Stimulated activated memory B cell treated with anti-CD40 and anti-IgM and Interleukin-4, amounts not matched to agents 10 μg/mL and 1 μg/mL and 100 μg/mL, for 72 hours (primary cell): ENCODE measurements at regions not wholly inside any gene's neighbourhood (a gene's known extent, or its start where the extent isn't known, plus 50 kb on each side); places are given as distances from the start of the nearest gene placed in this dataset.
"Not testable (repeated sequence)": the region's sequence is repeated elsewhere in the genome, so short reads cannot be mapped to it uniquely, and the experiment has no call there.

Source experiments
- ATAC-seq: fragments of 150-1000 bp; cut with Tn5 transposase; 2 replicates; pipeline ENCODE4 v1.10.0; 2021
- H3K27ac Mint-ChIP-seq: one replicate; pipeline ENCODE4 v1.8.0; 2022; ENCODE audit warnings: mild to moderate bottlenecking, mixed read lengths
- H3K27me3 Mint-ChIP-seq: one replicate; pipeline ENCODE4 v1.8.0; 2022; ENCODE audit warnings: mixed read lengths
- H3K36me3 Mint-ChIP-seq: one replicate; pipeline ENCODE4 v1.8.0; 2022; ENCODE audit warnings: mixed read lengths
- H3K4me1 Mint-ChIP-seq: one replicate; pipeline ENCODE4 v1.8.0; 2022; ENCODE audit warnings: mixed read lengths
- H3K4me3 Mint-ChIP-seq: one replicate; pipeline ENCODE4 v1.8.0; 2022; ENCODE audit warnings: mild to moderate bottlenecking, moderate library complexity, mixed read lengths
- H3K9me3 Mint-ChIP-seq: one replicate; pipeline ENCODE4 v1.8.0; 2022; ENCODE audit warnings: mixed read lengths

GRCh38 chr5:119694284-119694683 is 64.9 kb downstream of the FAM170A start:
- Mint-ChIP-seq H3K27me3 (no peaks in the 10 kb centered on the region), H3K9me3 (peaks cover 22% of the 10 kb centered on the region), H3K27ac (no peak overlapping the region), H3K4me1 (no peaks in the 10 kb centered on the region), H3K4me3 (no peak overlapping the region), H3K36me3 (no peaks in the 10 kb centered on the region)
- ATAC-seq: no peak

- Mint-ChIP-seq H3K36me3 (no peaks in the 10 kb centered on the region), H3K4me3 (no peak overlapping the region), H3K27ac (no peak overlapping the region), H3K27me3 (peaks cover 61% of the 10 kb centered on the region), H3K4me1 (no peaks in the 10 kb centered on the region), H3K9me3 (peaks cover 7% of the 10 kb centered on the region)
- ATAC-seq: no peak
Observed at GRCh38 chr5:119706049-119706448, 76.7 kb downstream of the FAM170A start.

GRCh38 chr5:119708076-119708790 is 78.9 kb downstream of the FAM170A start:
- Mint-ChIP-seq H3K4me3 (no peak overlapping the region), H3K27ac (no peak overlapping the region), H3K9me3 (peaks cover 3% of the 10 kb centered on the region), H3K36me3 (no peaks in the 10 kb centered on the region), H3K4me1 (no peaks in the 10 kb centered on the region), H3K27me3 (peaks cover 47% of the 10 kb centered on the region)
- peak; percentile 48 for ATAC-seq

GRCh38 chr5:119721775-119722174 is 92.4 kb downstream of the FAM170A start:
- Mint-ChIP-seq H3K4me1 (no peaks in the 10 kb centered on the region), H3K27ac (no peak overlapping the region), H3K27me3 (no peaks in the 10 kb centered on the region), H3K9me3 (peaks cover 8% of the 10 kb centered on the region), H3K36me3 (peaks cover 5% of the 10 kb centered on the region), H3K4me3 (no peak overlapping the region)
- no peak for ATAC-seq

- not testable (repeated sequence) for ATAC-seq
- H3K9me3 Mint-ChIP-seq: peaks cover 11% of the 10 kb centered on the region
Observed at GRCh38 chr5:119725291-119725690, 95.9 kb downstream of the FAM170A start.

GRCh38 chr5:119726544-119726943 is 97.2 kb downstream of the FAM170A start:
- no peaks in the 10 kb centered on the region for H3K27me3 Mint-ChIP-seq
- no peaks in the 10 kb centered on the region for H3K4me1 Mint-ChIP-seq
- peaks cover 6% of the 10 kb centered on the region for H3K36me3 Mint-ChIP-seq
- H3K27ac Mint-ChIP-seq: no peak overlapping the region
- no peak for ATAC-seq
- H3K9me3 Mint-ChIP-seq: peaks cover 11% of the 10 kb centered on the region
- H3K4me3 Mint-ChIP-seq: no peak overlapping the region

More at GRCh38 chr5:119725291-119725690, 95.9 kb downstream of the FAM170A start:
- H3K27me3 Mint-ChIP-seq, H3K4me3 Mint-ChIP-seq, H3K36me3 Mint-ChIP-seq, H3K27ac Mint-ChIP-seq, H3K4me1 Mint-ChIP-seq: not testable (repeated sequence)

GRCh38 chr5:119740225-119740624 is 110.9 kb downstream of the FAM170A start:
- ATAC-seq: no peak
- no peaks in the 10 kb centered on the region for H3K9me3 Mint-ChIP-seq
- no peaks in the 10 kb centered on the region for H3K27me3 Mint-ChIP-seq
- H3K4me1 Mint-ChIP-seq: no peaks in the 10 kb centered on the region
- no peaks in the 10 kb centered on the region for H3K36me3 Mint-ChIP-seq
- H3K4me3 Mint-ChIP-seq: no peak overlapping the region
- H3K27ac Mint-ChIP-seq: no peak overlapping the region

- Mint-ChIP-seq H3K36me3 (no peaks in the 10 kb centered on the region), H3K27me3 (no peaks in the 10 kb centered on the region), H3K27ac (no peak overlapping the region), H3K9me3 (no peaks in the 10 kb centered on the region), H3K4me3 (no peak overlapping the region), H3K4me1 (no peaks in the 10 kb centered on the region)
- no peak for ATAC-seq
Observed at GRCh38 chr5:119741691-119742090, 112.3 kb downstream of the FAM170A start.

DNA sequence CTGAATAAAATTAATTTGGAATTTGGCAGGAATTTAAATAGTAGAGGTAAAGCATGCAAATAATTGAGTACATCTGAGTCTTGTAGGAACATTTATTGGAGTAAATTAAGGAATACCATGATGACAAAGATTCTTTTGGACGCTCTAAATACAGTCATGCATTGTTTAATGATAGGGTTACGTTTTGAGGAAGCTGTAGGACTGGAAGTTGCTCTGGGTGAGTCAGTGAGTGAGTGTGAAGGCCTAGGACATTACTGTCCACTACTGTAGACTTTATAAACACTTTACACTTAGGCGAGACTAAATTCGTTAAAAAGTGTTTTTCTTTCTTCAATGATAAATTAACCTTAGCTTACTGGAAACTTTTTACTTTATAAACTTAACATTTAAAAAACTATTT is 113.0 kb downstream of the FAM170A start:
- H3K4me1 Mint-ChIP-seq: no peaks in the 10 kb centered on the region
- no peak for ATAC-seq
- no peaks in the 10 kb centered on the region for H3K9me3 Mint-ChIP-seq
- H3K27me3 Mint-ChIP-seq: no peaks in the 10 kb centered on the region
- H3K4me3 Mint-ChIP-seq: no peak overlapping the region
- H3K27ac Mint-ChIP-seq: no peak overlapping the region
- no peaks in the 10 kb centered on the region for H3K36me3 Mint-ChIP-seq

DNA sequence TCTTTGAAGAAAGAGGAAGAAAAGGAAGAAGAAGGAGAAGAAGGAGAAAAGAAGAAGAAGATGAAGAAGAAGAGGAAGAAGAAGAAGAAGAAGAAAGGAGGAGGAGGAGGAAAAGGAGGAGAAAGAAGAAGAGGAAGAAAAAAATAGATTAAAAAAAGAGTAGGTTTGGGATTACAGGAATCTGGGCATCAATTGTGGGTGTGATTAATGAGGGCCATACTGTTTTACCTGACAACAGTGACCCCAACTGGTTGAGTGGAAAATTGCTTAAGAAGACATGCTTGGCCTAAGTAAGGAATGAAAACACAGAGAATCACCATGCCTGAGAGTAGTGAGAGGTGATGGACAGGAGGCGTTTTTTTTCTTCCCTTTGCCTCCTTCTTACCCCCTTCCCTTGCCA is 114.6 kb downstream of the FAM170A start:
- H3K27ac Mint-ChIP-seq: no peak overlapping the region
- no peak overlapping the region for H3K4me3 Mint-ChIP-seq
- H3K9me3 Mint-ChIP-seq: no peaks in the 10 kb centered on the region
- H3K27me3 Mint-ChIP-seq: no peaks in the 10 kb centered on the region
- H3K4me1 Mint-ChIP-seq: no peaks in the 10 kb centered on the region
- peak; percentile 52 for ATAC-seq
- H3K36me3 Mint-ChIP-seq: no peaks in the 10 kb centered on the region

- ATAC-seq: no peak
Observed at GRCh38 chr5:119745976-119746375, 116.6 kb downstream of the FAM170A start.

DNA sequence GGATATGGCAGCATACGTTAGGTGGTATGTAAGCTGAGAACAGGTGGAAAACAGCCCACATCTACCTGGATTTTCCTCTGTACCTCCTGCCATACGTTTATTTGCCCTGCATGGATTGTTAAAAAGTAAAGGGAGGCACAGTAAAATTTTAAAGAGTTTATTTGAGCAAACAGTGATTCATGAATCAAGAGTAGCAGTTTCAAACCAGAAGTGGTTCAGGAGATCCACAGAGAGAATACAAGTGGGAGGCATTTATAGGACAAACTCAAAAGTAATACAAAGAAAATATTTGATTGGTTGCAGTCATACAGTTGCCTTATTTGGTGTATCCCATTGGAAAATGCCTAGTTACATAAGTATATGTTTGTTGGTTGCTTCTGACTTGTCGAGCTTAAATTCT is 117.6 kb downstream of the FAM170A start:
- no peak for ATAC-seq
- no peaks in the 10 kb centered on the region for H3K27me3 Mint-ChIP-seq
- no peak overlapping the region for H3K4me3 Mint-ChIP-seq
- no peaks in the 10 kb centered on the region for H3K9me3 Mint-ChIP-seq
- no peak overlapping the region for H3K27ac Mint-ChIP-seq
- no peaks in the 10 kb centered on the region for H3K4me1 Mint-ChIP-seq
- H3K36me3 Mint-ChIP-seq: no peaks in the 10 kb centered on the region

More at GRCh38 chr5:119745976-119746375, 116.6 kb downstream of the FAM170A start:
- H3K4me1 Mint-ChIP-seq: no peaks in the 10 kb centered on the region
- H3K4me3 Mint-ChIP-seq: no peak overlapping the region
- no peaks in the 10 kb centered on the region for H3K36me3 Mint-ChIP-seq
- no peaks in the 10 kb centered on the region for H3K9me3 Mint-ChIP-seq
- H3K27ac Mint-ChIP-seq: no peak overlapping the region
- H3K27me3 Mint-ChIP-seq: no peaks in the 10 kb centered on the region

DNA sequence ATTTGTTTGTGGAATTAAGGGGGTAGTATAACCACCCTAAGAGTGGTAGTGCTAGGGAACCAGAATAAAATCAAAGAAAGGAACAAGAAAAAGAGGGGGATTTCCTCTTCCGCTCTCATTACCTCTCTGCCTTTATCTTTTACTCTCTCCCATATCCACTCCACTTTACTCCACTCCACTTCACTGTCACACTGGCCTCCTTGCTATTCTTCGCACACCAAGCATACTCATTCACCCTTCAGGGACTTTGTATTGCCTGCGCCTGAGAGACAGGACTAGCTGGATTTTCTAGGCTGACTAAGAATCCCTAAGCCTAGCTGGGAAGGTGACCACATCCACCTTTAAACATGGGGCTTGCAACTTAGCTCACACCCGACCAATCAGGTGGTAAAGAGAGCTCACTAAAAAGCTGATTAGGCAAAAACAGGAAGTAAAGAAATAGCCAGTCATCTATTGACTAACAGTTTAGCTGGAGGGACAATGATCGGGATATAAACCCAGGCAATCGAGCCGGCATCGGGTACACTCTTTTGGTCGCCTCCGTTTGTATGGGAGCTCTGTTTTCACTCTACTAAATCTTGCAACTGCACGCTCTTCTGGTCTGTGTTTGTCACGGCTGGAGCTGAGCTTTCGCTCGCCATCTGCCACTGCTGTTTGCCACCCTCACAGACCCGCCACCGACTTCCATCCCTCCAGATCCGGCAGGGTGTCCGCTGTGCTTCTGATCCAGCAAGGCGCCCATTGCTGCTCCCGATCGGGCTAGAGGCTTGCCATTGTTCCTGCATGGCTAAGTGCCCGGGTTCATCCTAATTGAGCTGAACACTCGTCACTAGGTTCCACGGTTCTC is 121.8 kb downstream of the FAM170A start:
- H3K27ac Mint-ChIP-seq: no peak overlapping the region
- H3K9me3 Mint-ChIP-seq: no peaks in the 10 kb centered on the region
- H3K36me3 Mint-ChIP-seq: no peaks in the 10 kb centered on the region
- H3K4me1 Mint-ChIP-seq: no peaks in the 10 kb centered on the region
- no peaks in the 10 kb centered on the region for H3K27me3 Mint-ChIP-seq
- H3K4me3 Mint-ChIP-seq: no peak overlapping the region
- ATAC-seq: no peak

DNA sequence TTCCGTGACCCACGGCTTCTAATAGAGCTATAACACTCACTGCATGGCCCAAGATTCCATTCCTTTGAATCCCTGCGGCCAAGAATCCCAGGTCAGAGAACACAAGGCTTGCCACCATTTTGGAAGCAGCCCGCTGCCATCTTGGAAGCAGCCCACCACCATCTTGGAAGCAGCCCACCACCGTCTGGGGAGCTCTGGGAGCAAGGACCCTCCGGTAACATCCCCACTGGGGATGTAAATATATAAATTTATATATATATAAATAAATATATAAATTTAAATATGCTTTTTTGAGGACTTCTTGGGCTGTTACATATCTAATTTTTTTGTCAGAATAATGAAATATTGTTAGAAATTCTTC is 122.4 kb downstream of the FAM170A start:
- H3K27ac Mint-ChIP-seq: no peak overlapping the region
- H3K9me3 Mint-ChIP-seq: no peaks in the 10 kb centered on the region
- H3K27me3 Mint-ChIP-seq: no peaks in the 10 kb centered on the region
- no peak for ATAC-seq
- no peak overlapping the region for H3K4me3 Mint-ChIP-seq
- no peaks in the 10 kb centered on the region for H3K4me1 Mint-ChIP-seq
- H3K36me3 Mint-ChIP-seq: no peaks in the 10 kb centered on the region

GRCh38 chr5:119752921-119753886 is 123.8 kb downstream of the FAM170A start:
- Mint-ChIP-seq H3K4me1 (no peaks in the 10 kb centered on the region), H3K27me3 (no peaks in the 10 kb centered on the region), H3K27ac (no peak overlapping the region), H3K4me3 (no peak overlapping the region), H3K36me3 (no peaks in the 10 kb centered on the region), H3K9me3 (no peaks in the 10 kb centered on the region)
- no peak for ATAC-seq
